ENCODE measurements at regions not wholly inside any gene's neighbourhood (a gene's known extent, or its start where the extent isn't known, plus 50 kb on each side); places are given as distances from the start of the nearest gene placed in this dataset.

GRCh38 chr13:79711631-79712030, 230.7 kb downstream of the NDFIP2 start:
- TF ChIP-seq, protein P1, sequence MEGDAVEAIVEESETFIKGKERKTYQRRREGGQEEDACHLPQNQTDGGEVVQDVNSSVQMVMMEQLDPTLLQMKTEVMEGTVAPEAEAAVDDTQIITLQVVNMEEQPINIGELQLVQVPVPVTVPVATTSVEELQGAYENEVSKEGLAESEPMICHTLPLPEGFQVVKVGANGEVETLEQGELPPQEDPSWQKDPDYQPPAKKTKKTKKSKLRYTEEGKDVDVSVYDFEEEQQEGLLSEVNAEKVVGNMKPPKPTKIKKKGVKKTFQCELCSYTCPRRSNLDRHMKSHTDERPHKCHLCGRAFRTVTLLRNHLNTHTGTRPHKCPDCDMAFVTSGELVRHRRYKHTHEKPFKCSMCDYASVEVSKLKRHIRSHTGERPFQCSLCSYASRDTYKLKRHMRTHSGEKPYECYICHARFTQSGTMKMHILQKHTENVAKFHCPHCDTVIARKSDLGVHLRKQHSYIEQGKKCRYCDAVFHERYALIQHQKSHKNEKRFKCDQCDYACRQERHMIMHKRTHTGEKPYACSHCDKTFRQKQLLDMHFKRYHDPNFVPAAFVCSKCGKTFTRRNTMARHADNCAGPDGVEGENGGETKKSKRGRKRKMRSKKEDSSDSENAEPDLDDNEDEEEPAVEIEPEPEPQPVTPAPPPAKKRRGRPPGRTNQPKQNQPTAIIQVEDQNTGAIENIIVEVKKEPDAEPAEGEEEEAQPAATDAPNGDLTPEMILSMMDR (IDR thresholded peaks at IDR 0.05; ENCODE audit: low read depth, low read length, poor library complexity, severe bottlenecking) = no peak
- no peak for TF ChIP-seq EZH2phosphoT487 (IDR thresholded peaks at IDR 0.05; ENCODE audit: borderline replicate concordance, low read length)

Measured in DOHH2 (cell line).